ENCODE measurements at regions not wholly inside any gene's neighbourhood (a gene's known extent, or its start where the extent isn't known, plus 50 kb on each side); places are given as distances from the start of the nearest gene placed in this dataset.

GRCh38 chr2:35297403-35297802 lies 1058.2 kb upstream of the CRIM1 start:
- no peaks in the 10 kb centered on the region for H3K36me3 ChIP-seq (ENCODE audit: control insufficient read depth in 2 of 2, insufficient read depth in 1 of 2, low read length in 2 of 2)
- no peaks in the 10 kb centered on the region for H3K4me1 ChIP-seq (ENCODE audit: control insufficient read depth, insufficient read depth, low read length)
- ChIA-PET CTCF (interaction anchor here (0.6 kb wide), 1 partner anchor 312 kb away, joined by 3 read pairs; no protein-coding TSS in a partner anchor), POLR2A (no interaction called here)
- no peak overlapping the region for H3K27ac ChIP-seq (ENCODE audit: extremely low read depth, low read depth, low read length)
- H3K9me3 ChIP-seq (ENCODE audit: control insufficient read depth, insufficient read depth, low read depth, low read length), result no peaks in the 10 kb centered on the region
- H3K4me3 ChIP-seq (ENCODE audit: low read depth, low read length), result no peak overlapping the region
- TF ChIP-seq ZNF174 (tag by site-specific recombination; IDR thresholded peaks at IDR 0.05), result no peak
- TF ChIP-seq ZNF785 (tag by site-specific recombination; IDR thresholded peaks at IDR 0.05), result no peak
- no peak for TF ChIP-seq ZNF561 (tag by site-specific recombination; IDR thresholded peaks at IDR 0.05; ENCODE audit: borderline replicate concordance)
- no peak for TF ChIP-seq ZNF664 (tag by site-specific recombination; IDR thresholded peaks at IDR 0.05)
- no peak for TF ChIP-seq ZNF433 (tag by site-specific recombination; IDR thresholded peaks at IDR 0.05; ENCODE audit: low read depth)
- TF ChIP-seq BCL11A (tag by site-specific recombination; IDR thresholded peaks at IDR 0.05; ENCODE audit: low read depth), result no peak
- no peak for TF ChIP-seq ZNF610 (tag by site-specific recombination; IDR thresholded peaks at IDR 0.05; ENCODE audit: borderline replicate concordance)
- TF ChIP-seq ZNF510 (tag by site-specific recombination; IDR thresholded peaks at IDR 0.05; ENCODE audit: insufficient replicate concordance), result no peak
- TF ChIP-seq ZNF777 (tag by site-specific recombination; IDR thresholded peaks at IDR 0.05; ENCODE audit: borderline replicate concordance), result no peak

DNA sequence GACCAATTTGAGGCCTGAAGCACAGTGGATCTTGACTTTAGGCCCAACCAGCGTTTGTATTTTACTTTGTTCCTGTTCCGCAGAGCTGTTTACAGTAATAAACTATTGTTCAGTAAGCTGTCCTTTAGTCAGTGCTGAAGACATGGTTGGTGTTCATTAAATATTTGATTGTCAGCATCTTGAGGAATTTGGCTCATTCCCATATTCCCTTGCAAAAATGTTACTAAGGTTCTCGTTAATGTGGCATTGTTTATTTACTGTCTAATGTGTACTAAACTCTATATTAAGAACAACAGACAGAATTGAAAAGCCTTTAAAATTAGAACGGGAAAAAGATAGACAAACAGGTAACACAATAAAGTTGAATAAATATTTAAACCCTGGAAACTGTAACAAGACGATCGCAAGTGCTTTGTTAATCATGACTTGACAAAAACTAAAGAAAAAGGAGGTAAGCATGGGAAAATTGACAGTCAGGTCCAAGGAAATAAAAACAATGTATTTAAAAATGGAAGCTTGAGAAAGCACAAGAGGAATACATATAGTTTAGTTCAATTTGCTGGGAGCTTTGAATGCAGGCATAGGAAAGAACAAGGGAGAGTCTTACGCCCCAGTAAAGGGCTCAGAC lies 1060.8 kb upstream of the CRIM1 start:
- ChIA-PET CTCF (interaction anchor here (0.6 kb wide), 1 partner anchor 21 kb away, joined by 4 read pairs; no protein-coding TSS in a partner anchor), POLR2A (no interaction called here)
- TF ChIP-seq ZNF211 (tag by site-specific recombination; IDR thresholded peaks at IDR 0.05; ENCODE audit: low read depth) (no peak), ZNF335 (tag by site-specific recombination; conservative IDR thresholded peaks at IDR 0.05) (no peak), KLF8 (tag by site-specific recombination; IDR thresholded peaks at IDR 0.05) (no peak), HOXD13 (CRISPR knock-in tag; IDR thresholded peaks at IDR 0.05; ENCODE audit: borderline replicate concordance) (no peak), MZF1 (tag by site-specific recombination; IDR thresholded peaks at IDR 0.05; ENCODE audit: borderline replicate concordance) (no peak), YY1 (tag by site-specific recombination; IDR thresholded peaks at IDR 0.05) (no peak), ZNF416 (tag by site-specific recombination; IDR thresholded peaks at IDR 0.05) (no peak), MYNN (tag by site-specific recombination; IDR thresholded peaks at IDR 0.05; ENCODE audit: borderline replicate concordance) (no peak), ZNF266 (tag by site-specific recombination; IDR thresholded peaks at IDR 0.05; ENCODE audit: low read depth) (no peak), ZNF292 (tag by site-specific recombination; IDR thresholded peaks at IDR 0.05; ENCODE audit: borderline replicate concordance, low read depth) (no peak)
- Histone ChIP-seq H3K9me3 (ENCODE audit: control insufficient read depth, insufficient read depth, low read depth, low read length) (no peaks in the 10 kb centered on the region), H3K4me1 (ENCODE audit: control insufficient read depth, insufficient read depth, low read length) (no peaks in the 10 kb centered on the region), H3K4me3 (ENCODE audit: low read depth, low read length) (no peak overlapping the region), H3K36me3 (ENCODE audit: control insufficient read depth in 2 of 2, insufficient read depth in 1 of 2, low read length in 2 of 2) (no peaks in the 10 kb centered on the region), H3K27ac (ENCODE audit: extremely low read depth, low read depth, low read length) (no peak overlapping the region)

GRCh38 chr2:35293261-35293660 lies 1062.3 kb upstream of the CRIM1 start:
- ChIA-PET POLR2A (no interaction called here), CTCF (interaction anchor here (0.6 kb wide), 1 partner anchor 253 kb away, joined by 4 read pairs; no protein-coding TSS in a partner anchor)
- no peaks in the 10 kb centered on the region for H3K9me3 ChIP-seq (ENCODE audit: control insufficient read depth, insufficient read depth, low read depth, low read length)
- H3K27ac ChIP-seq (ENCODE audit: extremely low read depth, low read depth, low read length), result no peak overlapping the region
- H3K36me3 ChIP-seq (ENCODE audit: control insufficient read depth in 2 of 2, insufficient read depth in 1 of 2, low read length in 2 of 2), result no peaks in the 10 kb centered on the region
- no peak overlapping the region for H3K4me3 ChIP-seq (ENCODE audit: low read depth, low read length)
- no peaks in the 10 kb centered on the region for H3K4me1 ChIP-seq (ENCODE audit: control insufficient read depth, insufficient read depth, low read length)
- TF ChIP-seq SALL2 (tag by site-specific recombination; IDR thresholded peaks at IDR 0.05; ENCODE audit: borderline replicate concordance), result no peak
- TF ChIP-seq REST (tag by site-specific recombination; IDR thresholded peaks at IDR 0.05), result no peak
- TF ChIP-seq ZNF239 (tag by site-specific recombination; IDR thresholded peaks at IDR 0.05), result no peak
- no peak for TF ChIP-seq BCL11A (tag by site-specific recombination; IDR thresholded peaks at IDR 0.05; ENCODE audit: low read depth)
- no peak for TF ChIP-seq ZNF837 (tag by site-specific recombination; IDR thresholded peaks at IDR 0.05)
- TF ChIP-seq ZNF302 (tag by site-specific recombination; IDR thresholded peaks at IDR 0.05; ENCODE audit: low read depth), result no peak

All from HEK293 (cell line).